CD4-positive, alpha-beta T cell treated with Interleukin-12 subunit alpha and Interleukin-12 subunit beta, for 1 hour (primary cell): ENCODE measurements at regions not wholly inside any gene's neighbourhood (a gene's known extent, or its start where the extent isn't known, plus 50 kb on each side); places are given as distances from the start of the nearest gene placed in this dataset.
"Not testable (repeated sequence)": the region's sequence is repeated elsewhere in the genome, so short reads cannot be mapped to it uniquely, and the experiment has no call there.

ENCODE experiments used
- DNase-seq: peaks from one replicate; pipeline ENCODE4 v3.0.0-alpha.2; 2020

- DNase-seq = no peak
Observed at GRCh38 chr1:81314513-81315233, 486.1 kb upstream of the ADGRL2 start.

- DNase-seq = no peak
Observed at GRCh38 chr1:81313289-81313688, 487.4 kb upstream of the ADGRL2 start.

- DNase-seq = no peak
Observed at GRCh38 chr1:81312272-81312754, 488.4 kb upstream of the ADGRL2 start.

GRCh38 chr1:81310250-81310649 lies 490.5 kb upstream of the ADGRL2 start:
- DNase-seq = no peak

- no peak for DNase-seq
Observed at GRCh38 chr1:81308191-81308590, 492.5 kb upstream of the ADGRL2 start.

- DNase-seq = no peak
Observed at GRCh38 chr1:81307786-81308185, 492.9 kb upstream of the ADGRL2 start.

- no peak for DNase-seq
Observed at GRCh38 chr1:81305997-81306452, 494.7 kb upstream of the ADGRL2 start.

GRCh38 chr1:81304187-81304586 lies 496.5 kb upstream of the ADGRL2 start:
- DNase-seq = no peak

- DNase-seq = no peak
Observed at GRCh38 chr1:81299892-81300291, 500.8 kb upstream of the ADGRL2 start.

- no peak for DNase-seq
Observed at GRCh38 chr1:81298266-81298665, 502.5 kb upstream of the ADGRL2 start.

GRCh38 chr1:81296601-81297000 lies 504.1 kb upstream of the ADGRL2 start:
- DNase-seq = no peak

- no peak for DNase-seq
Observed at GRCh38 chr1:81290326-81290725, 510.4 kb upstream of the ADGRL2 start.

GRCh38 chr1:81288689-81289088 lies 512.0 kb upstream of the ADGRL2 start:
- no peak for DNase-seq

GRCh38 chr1:81287411-81288080 lies 513.2 kb upstream of the ADGRL2 start:
- DNase-seq = no peak

GRCh38 chr1:81270051-81270450 lies 530.7 kb upstream of the ADGRL2 start:
- DNase-seq = no peak

- no peak for DNase-seq
Observed at GRCh38 chr1:81264976-81265375, 535.8 kb upstream of the ADGRL2 start.

- DNase-seq = no peak
Observed at GRCh38 chr1:81259625-81260411, 540.9 kb upstream of the ADGRL2 start.

GRCh38 chr1:81254560-81254959 lies 546.2 kb upstream of the ADGRL2 start:
- DNase-seq = no peak

- DNase-seq = no peak
Observed at GRCh38 chr1:81254068-81254467, 546.7 kb upstream of the ADGRL2 start.

- DNase-seq = no peak
Observed at GRCh38 chr1:81252471-81253151, 548.1 kb upstream of the ADGRL2 start.

- DNase-seq = not testable (repeated sequence)
Observed at GRCh38 chr1:81250825-81251224, 549.9 kb upstream of the ADGRL2 start.

- not testable (repeated sequence) for DNase-seq
Observed at GRCh38 chr1:81245084-81245715, 555.5 kb upstream of the ADGRL2 start.
